ENCODE measurements at regions not wholly inside any gene's neighbourhood (a gene's known extent, or its start where the extent isn't known, plus 50 kb on each side); places are given as distances from the start of the nearest gene placed in this dataset.

DNA sequence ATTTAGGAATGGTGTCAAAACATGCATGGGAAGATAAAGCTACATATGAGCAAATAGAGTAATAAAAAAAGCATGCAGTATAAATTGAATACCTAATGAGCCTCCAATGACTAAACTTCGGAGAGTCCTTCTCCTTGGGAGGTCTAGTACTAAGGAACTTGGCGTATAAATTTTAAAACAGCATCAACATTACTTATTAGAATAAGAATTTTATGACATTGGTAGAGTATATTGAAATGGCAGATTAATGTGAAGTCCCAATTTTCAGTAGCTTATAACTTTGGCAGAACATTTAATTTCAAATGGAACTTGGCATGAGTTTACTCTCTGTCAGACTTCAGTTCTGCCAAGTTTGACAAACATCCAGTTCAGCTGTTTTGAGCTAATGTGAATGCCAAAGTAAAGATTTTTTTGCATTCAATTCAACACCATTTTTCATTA is 104.7 kb upstream of the RGS18 start:
- no peak for DNase-seq

DNA sequence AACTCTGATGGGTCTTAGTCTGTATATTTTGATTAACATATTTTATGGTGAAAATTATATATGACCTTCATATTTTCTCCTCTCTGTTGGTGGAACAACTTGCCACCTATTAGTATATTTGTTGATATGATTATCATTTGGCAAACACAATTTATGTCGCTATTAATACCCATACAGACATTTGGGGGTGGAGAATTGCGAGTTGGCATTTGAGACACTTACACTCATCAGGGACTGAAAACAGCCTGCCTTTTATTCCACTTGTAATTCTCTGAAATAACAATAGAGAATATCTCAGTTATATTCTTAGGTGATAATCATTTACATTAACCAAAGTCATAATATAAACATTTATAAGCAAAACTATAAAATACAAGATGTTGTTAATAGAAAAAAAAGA is 100.5 kb upstream of the RGS18 start:
- DNase-seq: no peak

DNA sequence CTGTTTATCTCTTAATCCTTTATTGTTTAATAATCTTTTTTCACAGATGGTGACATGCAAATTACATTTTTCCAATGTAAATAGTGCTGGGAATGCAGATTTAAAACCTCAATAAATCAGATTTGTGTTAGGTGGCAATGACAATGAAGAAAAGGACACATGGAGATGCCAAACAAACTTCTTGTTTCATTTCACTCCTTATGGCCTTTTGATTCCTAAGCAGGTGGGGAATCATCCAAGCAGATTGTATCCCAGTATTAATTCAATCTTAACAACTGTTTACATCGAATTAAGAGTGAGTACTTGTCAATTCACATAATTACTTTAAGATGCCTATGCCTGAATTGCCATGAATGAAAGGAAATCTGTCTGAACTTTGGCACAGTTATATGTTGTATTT is 98.9 kb upstream of the RGS18 start:
- DNase-seq: no peak

DNA sequence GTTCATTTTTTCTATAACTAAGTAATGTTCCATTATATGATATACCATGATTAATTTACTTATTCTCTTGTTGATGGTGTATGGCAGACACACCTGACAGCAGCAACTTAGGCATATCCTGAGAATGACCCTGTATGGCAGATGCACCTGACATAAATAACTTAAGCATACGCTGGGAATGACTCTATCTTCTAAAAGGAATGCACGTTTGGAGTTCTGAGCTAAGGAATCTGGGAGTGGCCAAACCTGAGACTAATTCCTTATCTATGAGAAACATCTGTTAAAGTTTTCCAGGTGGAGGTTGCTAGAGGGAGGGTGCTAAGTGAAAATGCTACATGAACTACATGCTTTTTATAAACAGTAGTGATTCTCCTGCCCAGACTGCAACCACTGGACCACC is 96.7 kb upstream of the RGS18 start:
- DNase-seq: no peak

DNA sequence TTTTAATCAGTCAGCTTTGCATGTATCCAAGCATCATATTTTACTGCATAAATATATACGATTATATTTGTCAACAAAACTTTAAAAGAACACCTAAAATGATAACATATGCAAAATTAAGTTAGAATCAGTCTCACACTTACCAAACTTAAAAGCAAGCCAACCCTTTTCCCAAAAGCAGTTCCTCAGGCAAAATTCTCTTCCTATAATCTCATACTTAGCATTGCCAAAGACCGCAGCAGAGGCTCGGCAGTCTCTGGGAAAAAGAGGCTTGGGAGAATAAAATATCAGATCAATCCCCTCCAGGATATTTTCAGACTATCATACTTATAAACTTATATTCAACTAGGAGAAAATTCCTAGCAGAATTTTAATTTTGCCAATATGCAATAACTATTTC is 93.2 kb upstream of the RGS18 start:
- DNase-seq: no peak

DNA sequence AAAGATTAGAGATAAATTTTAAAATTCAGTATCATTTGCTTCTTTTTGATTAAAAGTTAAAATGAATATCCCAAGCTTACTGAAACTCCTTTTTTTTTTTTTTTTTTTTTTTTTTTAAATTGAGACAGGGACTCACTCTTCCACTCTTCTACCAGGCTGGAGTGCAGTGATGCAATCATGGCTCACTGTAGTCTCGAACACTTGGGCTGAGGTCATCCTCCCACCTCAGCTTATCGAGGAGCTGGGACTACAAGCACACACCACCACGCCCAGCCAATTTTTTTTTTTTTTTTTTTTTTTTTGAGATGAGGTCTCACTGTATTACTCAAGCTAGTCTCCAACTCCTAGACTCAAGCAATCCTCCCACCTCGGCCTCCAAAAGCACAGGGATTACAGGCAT is 92.1 kb upstream of the RGS18 start:
- no peak for DNase-seq

DNA sequence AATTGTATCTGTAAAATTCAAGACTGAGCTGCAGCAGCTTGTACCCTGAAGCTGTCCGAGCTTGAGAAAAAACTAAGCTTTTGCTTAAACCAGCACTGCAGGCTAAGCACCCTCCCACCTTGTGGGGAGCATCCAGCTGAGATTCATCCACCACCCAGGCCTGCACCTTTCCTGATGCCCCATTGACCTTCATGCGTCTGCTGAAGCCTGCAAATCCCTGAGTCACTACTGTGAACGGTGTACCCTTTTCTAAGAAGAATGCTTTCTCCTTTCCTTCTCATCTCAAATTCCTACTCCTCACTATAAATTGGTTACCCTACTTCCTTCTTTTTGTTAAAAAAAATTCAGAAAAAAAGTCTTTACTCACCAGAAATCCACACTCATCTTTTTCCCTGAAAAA is 90.9 kb upstream of the RGS18 start:
- no peak for DNase-seq

DNA sequence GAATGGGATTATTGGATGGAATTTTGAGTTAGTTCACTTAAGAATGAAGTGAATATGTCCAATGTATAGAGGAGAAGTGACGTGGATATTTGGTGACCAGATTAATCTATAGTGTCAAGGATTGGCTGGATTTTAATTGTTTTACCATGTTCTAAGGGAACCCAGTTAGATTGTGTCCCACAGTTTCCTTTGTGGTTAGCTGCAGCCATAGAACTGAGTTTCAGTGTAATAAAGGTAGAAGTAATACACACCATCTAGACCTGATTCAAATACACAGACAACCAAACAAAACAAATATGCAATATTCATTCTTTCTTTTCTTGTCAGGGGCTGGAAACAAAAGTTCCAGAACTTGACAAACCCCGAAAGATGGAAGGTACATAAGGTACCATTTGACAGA is 88.0 kb upstream of the RGS18 start:
- no peak for DNase-seq

DNA sequence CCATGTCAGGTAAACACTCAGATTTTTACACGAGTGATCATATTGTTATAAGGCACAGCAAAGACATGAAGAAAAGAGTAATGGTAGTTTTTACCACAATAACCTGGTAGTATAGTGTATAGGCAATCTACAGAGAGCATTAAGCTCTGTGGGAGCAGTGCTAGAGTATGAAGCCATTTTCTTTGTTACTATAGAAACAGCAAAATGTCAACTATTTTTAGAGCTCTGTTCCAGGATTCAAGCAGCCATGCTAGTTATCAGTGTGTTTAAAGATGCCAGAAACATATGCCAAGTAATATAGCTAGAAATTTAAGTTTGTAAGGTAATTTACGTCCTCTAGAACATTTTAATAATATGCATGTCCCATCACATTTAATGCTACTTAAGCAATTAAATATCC is 77.6 kb upstream of the RGS18 start:
- no peak for DNase-seq

DNA sequence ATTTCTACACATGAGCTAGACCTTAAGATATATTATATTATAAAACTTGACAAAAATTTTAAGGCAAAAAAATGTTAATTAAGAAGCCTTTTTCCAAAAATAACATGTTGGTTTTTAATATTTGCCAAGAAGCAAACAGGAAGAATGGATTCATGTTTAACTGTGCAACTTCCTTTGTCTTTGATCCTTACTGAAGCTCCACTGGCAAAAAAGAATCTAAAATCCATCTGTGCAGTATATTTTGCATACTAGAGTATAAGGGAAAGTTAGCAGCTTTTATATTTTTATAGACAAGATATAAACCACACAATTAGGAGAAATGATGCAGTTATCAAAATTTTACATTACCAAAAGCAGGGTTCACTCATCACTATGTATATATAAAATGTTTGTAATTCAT is 76.9 kb upstream of the RGS18 start:
- DNase-seq: no peak

DNA sequence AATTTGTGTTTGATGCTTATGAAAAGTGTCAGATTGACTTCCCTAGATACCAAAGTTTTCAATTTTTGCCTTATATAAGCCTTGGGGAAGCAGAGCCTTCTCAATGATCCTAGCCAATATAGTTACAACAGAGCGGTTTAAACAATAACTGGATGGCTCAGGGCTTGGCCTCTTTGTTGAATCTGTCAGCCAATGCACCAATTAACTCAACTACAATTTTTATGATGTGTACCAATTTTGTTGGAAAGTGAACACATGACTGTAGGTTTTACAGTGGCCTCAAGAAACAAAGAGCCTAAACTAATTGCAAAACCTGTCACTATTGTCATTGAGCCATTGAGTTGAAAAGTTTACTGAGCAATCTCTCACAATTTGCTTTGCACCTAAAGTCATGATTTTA is 71.6 kb upstream of the RGS18 start:
- no peak for DNase-seq

DNA sequence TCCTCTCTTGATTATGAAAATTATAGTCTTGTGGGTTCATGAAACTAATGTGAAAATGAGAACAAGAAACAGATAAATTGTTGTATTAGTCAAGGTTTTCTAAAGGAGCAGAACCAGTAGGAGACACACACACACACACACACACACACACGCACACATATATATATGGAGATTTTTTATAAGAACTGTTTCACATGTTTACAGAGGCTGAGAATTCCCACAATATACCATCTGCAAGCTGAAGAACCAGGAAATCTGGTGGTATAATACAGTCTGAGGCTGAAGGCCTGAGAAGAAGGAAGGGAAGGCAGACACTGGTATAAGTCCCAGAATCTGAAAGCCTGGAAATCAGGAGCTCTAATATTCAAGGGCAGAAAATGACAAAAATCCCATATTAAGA is 70.9 kb upstream of the RGS18 start:
- DNase-seq: no peak

DNA sequence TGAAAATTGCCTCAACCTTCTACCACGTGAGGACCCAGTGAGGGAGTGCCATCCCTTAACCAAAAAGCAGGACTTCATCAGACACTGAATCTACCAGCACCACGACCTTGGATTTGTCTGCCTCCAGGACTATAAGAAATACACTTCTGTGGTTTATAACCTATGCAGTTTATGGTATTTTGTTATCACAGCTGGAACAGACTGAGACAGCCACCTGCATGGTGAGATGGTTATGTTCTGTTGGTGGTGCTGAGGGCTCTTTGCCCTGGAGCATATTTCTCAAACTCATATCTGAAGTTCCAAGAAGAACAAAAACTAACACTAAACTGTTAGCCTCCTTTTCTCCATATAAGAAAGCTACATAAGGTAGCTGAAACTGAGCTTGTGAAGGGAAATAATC is 69.8 kb upstream of the RGS18 start:
- no peak for DNase-seq

DNA sequence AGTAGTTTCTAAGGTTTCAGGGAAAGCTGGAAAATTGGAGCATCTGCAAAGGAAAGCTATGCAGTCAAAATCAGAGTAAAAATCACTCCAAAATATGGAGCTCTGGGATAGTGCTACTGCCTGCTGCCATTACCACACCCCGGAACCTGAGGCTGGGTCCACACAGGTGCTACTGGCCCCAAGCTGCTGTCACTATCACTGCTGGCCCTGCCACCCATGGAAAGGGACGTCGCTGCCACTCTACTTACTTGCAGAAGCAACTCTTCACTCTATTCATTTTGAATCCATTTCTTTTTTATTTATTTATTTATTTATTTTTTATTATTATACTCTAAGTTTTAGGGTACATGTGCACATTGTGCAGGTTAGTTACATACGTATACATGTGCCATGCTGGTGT is 60.3 kb upstream of the RGS18 start:
- no peak for DNase-seq

DNA sequence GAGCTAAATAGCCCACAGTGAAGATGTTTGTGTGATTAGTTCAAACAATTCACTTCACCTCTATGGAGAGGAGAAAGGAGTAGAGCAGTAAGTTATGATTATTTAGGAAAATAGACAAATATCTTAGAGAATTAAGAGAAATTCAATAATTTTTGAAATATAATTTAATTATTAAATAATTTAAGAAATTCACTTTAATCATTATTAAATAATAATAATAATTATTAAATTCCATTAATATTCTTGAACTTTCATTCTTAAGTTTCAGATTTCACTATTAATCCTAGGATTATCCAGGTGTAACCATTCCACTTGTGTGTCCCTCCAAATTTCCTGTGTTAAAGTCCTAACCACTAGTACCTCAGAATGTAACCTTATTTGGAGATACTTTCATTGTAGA is 58.9 kb upstream of the RGS18 start:
- DNase-seq: no peak

DNA sequence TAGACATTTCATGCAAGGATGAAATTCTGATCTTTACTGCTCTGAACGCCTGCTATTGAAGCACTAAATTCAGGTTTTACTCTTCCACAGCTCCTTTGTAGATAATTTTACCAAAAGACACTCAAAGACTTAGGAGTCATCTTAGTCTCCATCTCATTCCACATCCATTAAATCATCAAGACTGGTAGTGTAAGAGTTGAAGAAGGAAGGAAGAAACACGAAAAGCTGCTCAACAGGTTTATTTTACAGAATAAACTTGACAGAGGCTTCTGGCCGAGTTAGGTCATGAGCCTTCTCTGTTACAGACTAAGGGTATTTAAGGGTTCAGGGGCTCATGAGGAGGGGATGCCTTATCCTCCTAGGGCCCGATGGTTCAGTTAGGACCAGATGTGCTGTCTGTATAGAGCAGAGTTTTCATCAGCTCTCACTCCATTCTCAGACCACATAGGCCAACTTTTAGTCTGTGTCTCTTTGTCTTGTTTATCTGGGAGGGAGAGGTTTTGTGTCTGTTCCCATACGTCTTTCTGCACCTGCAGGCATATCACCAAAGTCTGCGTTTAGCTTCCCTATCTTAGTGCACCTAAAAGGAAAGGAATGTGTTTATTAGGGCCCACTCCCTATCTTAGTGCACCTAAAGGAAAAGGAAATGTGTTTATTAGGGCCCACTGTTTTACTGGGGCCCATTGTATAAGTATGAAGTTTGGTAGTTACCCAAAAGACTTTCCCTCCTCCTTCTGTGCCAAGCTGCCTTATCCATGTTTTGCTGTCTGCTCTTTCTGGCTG is 57.4 kb upstream of the RGS18 start:
- DNase-seq: no peak

DNA sequence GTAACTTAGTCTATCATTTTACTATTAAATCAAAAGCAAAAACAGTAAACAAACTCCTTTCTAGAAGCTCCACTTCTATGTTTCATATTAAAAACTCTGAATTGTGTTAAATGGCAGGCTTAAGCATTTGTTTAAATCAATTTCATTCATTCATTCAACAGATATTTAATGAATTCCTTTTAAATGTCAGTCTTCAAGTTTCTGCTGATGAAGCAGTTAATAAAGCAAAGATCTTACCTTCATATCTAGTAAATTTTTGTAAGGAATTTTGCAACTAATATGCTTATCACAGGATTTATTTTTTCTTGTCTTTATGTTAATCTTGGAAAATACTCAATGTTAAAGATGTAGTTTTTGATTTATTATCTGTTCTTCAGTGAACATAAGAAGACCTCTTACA is 54.1 kb upstream of the RGS18 start:
- no peak for DNase-seq

DNA sequence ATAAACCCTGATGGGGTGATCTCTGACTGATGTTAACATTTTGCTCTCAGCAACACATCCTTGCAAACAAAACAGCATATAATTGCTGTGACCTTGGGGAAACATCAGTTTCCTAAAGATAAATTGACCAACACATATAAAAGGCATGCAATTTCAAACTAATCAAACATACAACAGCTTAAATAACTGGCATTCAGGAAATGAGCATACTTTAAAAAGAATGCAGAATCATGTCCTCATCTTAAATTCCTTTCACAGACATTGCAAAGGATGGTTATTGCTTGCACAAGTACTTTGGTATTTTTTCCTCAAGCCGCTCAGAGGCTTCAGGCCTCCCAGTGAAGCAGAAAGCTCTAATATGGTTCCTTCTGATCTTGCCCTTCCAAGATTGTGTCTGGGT is 53.4 kb upstream of the RGS18 start:
- DNase-seq: no peak

DNA sequence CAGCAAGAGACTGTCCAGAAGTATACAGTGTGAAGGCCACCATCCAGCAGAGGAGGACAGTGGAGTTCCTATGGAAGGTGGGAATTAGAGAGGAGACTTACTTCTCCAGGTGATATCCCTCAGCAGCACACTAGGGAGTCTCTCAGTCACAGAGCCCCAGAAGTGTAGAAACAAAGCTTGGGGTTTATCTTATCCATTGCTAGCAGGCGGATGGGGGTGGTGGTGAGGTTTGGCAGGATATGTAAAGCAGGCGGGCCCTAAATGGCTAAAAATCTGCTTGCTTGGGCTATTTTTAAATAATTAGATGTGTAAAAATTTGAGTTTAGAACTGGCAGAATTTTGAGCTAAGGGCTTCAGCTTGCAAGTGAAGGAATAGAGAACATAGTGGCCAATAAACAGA is 50.1 kb upstream of the RGS18 start:
- DNase-seq: no peak
